BJ (cell line): ENCODE measurements at regions not wholly inside any gene's neighbourhood (a gene's known extent, or its start where the extent isn't known, plus 50 kb on each side); places are given as distances from the start of the nearest gene placed in this dataset.

ENCODE experiments used
- CTCF ChIA-PET: fragments of 350-600 bp; formaldehyde crosslinking; extraction: SDS; loops from one replicate; lab custom pipeline; 2021; ENCODE audit warnings: antibody characterized with exemption, inconsistent platforms; lab: Yijun Ruan, JAX
- POLR2A ChIA-PET: fragments of 300-600 bp; sonication (Branson Sonifier 250); formaldehyde crosslinking; extraction: SDS; loops from one replicate; lab custom pipeline; 2021; ENCODE audit warnings: antibody characterized with exemption; lab: Charles Lee
- DNase-seq: peaks from one replicate; pipeline ENCODE4 v3.0.0-alpha.2; 2011; ENCODE audit warnings: low read depth
- H3K27me3 ChIP-seq: 2 replicates; pipeline ENCODE4 v1.6.0; 2011; ENCODE audit warnings: low read length; ENCODE audit not compliant: control insufficient read depth, insufficient read depth
- H3K36me3 ChIP-seq: 2 replicates; pipeline ENCODE4 v1.5.1; 2011; ENCODE audit warnings: low read length; ENCODE audit not compliant: control insufficient read depth, insufficient read depth
- H3K4me3 ChIP-seq: 2 replicates; pipeline ENCODE4 v1.5.1; 2011; ENCODE audit warnings: low read depth, mild to moderate bottlenecking, control low read depth, low read length
- TF ChIP-seq, protein P1 (sequence below): IDR thresholded peaks from 2 replicates; pipeline ENCODE4 v1.5.1; 2011; ENCODE audit warnings: low read depth, mild to moderate bottlenecking, control low read depth, inconsistent platforms, low read length, moderate library complexity; ENCODE audit not compliant: insufficient read depth

GRCh38 chrX:6694221-6694620, 159.3 kb upstream of the VCX3A start:
- Histone ChIP-seq H3K36me3 (no peaks in the 10 kb centered on the region), H3K27me3 (no peaks in the 10 kb centered on the region), H3K4me3 (no peak overlapping the region)
- DNase-seq = no peak
- TF ChIP-seq, protein P1, sequence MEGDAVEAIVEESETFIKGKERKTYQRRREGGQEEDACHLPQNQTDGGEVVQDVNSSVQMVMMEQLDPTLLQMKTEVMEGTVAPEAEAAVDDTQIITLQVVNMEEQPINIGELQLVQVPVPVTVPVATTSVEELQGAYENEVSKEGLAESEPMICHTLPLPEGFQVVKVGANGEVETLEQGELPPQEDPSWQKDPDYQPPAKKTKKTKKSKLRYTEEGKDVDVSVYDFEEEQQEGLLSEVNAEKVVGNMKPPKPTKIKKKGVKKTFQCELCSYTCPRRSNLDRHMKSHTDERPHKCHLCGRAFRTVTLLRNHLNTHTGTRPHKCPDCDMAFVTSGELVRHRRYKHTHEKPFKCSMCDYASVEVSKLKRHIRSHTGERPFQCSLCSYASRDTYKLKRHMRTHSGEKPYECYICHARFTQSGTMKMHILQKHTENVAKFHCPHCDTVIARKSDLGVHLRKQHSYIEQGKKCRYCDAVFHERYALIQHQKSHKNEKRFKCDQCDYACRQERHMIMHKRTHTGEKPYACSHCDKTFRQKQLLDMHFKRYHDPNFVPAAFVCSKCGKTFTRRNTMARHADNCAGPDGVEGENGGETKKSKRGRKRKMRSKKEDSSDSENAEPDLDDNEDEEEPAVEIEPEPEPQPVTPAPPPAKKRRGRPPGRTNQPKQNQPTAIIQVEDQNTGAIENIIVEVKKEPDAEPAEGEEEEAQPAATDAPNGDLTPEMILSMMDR = no peak
- ChIA-PET CTCF (no interaction called here), POLR2A (no interaction called here)

DNA sequence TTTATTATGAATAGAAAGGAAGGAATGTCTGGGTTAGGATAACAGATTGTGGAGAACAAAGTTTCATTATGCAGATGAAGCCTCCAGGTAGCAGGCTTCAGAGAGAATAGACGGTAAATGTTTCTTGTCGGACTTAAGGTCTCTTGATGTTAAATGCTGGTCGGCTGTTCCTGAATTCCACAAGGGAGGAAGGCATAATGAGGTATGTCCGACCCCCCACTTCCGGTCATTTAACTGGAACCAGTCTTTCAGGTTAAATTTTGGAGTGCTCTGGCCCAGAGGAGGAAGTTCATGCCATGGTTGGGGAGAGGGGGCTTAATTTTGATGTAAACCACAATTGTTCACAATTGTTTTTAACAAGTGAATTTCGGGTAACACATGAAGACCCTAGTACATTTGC, 158.1 kb upstream of the VCX3A start:
- H3K36me3 ChIP-seq = no peaks in the 10 kb centered on the region
- ChIA-PET POLR2A (no interaction called here), CTCF (no interaction called here)
- H3K4me3 ChIP-seq = no peak overlapping the region
- H3K27me3 ChIP-seq = no peaks in the 10 kb centered on the region
- no peak for DNase-seq
- TF ChIP-seq, protein P1 = no peak

- Histone ChIP-seq H3K4me3 (no peak overlapping the region), H3K36me3 (no peaks in the 10 kb centered on the region), H3K27me3 (no peaks in the 10 kb centered on the region)
- no peak for DNase-seq
- TF ChIP-seq, protein P1 = no peak
- ChIA-PET CTCF (no interaction called here), POLR2A (no interaction called here)
Measured at GRCh38 chrX:6685489-6685888, 150.6 kb upstream of the VCX3A start.

- ChIA-PET POLR2A (no interaction called here), CTCF (no interaction called here)
- H3K27me3 ChIP-seq = no peaks in the 10 kb centered on the region
- no peaks in the 10 kb centered on the region for H3K36me3 ChIP-seq
- DNase-seq = no peak
- TF ChIP-seq, protein P1 = no peak
- no peak overlapping the region for H3K4me3 ChIP-seq
Measured at GRCh38 chrX:6683353-6683752, 148.4 kb upstream of the VCX3A start.

- ChIA-PET POLR2A (no interaction called here), CTCF (no interaction called here)
- no peak overlapping the region for H3K4me3 ChIP-seq
- no peaks in the 10 kb centered on the region for H3K27me3 ChIP-seq
- no peaks in the 10 kb centered on the region for H3K36me3 ChIP-seq
- DNase-seq = no peak
- TF ChIP-seq, protein P1 = no peak
Measured at GRCh38 chrX:6681521-6682145, 146.7 kb upstream of the VCX3A start.
